Gastrocnemius medialis (tissue), 4 donors: ENCODE measurements at regions not wholly inside any gene's neighbourhood (a gene's known extent, or its start where the extent isn't known, plus 50 kb on each side); places are given as distances from the start of the nearest gene placed in this dataset.

ENCODE experiments used
- CTCF ChIP-seq, 5 experiments: fragments of 450-650 bp in 3 of 5; fragments of 200-600 bp in 2 of 5; sonication (generic) in 2 of 5; IDR thresholded peaks in 4 of 5; conservative IDR thresholded peaks in 1 of 5; 1 replicate in 4 of 5; 2 replicates in 1 of 5; pipeline ENCODE4 v1.5.1; 2016 to 2019; ENCODE audit warnings: antibody characterized with exemption in 5 of 5, mild to moderate bottlenecking in 3 of 5, moderate library complexity in 3 of 5
- POLR2A ChIP-seq, 2 donors: fragments of 450-650 bp; IDR thresholded peaks; one replicate each; pipeline ENCODE4 v1.6.1; 2017; ENCODE audit warnings: antibody characterized with exemption in 2 of 2, mild to moderate bottlenecking in 2 of 2, moderate library complexity in 2 of 2

GRCh38 chr6:1104988-1105670 is 206.8 kb upstream of the FOXQ1 start:
- TF ChIP-seq CTCF (IDR thresholded peaks at IDR 0.05 in 4 of 5, conservative IDR thresholded peaks at IDR 0.05 in 1 of 5) (no peak), POLR2A (IDR thresholded peaks at IDR 0.05) (no peak)
